Dermis blood vessel endothelial cell (primary cell): ENCODE measurements at regions not wholly inside any gene's neighbourhood (a gene's known extent, or its start where the extent isn't known, plus 50 kb on each side); places are given as distances from the start of the nearest gene placed in this dataset.
A peak's percentile ranks its signal among the peaks of the same experiment; 100 is the strongest.

ENCODE experiments used
- DNase-seq: peaks from one replicate; pipeline ENCODE4 v3.0.0; 2010

GRCh38 chr1:56390934-56391731 is 188.2 kb downstream of the PLPP3 start:
- DNase-seq, result no peak

GRCh38 chr1:56390232-56390867 is 189.0 kb downstream of the PLPP3 start:
- DNase-seq, result peak; percentile 22

- DNase-seq, result no peak
These were observed 189.6 kb downstream of the PLPP3 start for GRCh38 chr1:56389813-56390212.

GRCh38 chr1:56387071-56387740 is 192.2 kb downstream of the PLPP3 start:
- DNase-seq, result no peak

GRCh38 chr1:56385314-56385713 is 194.0 kb downstream of the PLPP3 start:
- DNase-seq, result no peak

- no peak for DNase-seq
These were observed 196.4 kb downstream of the PLPP3 start for GRCh38 chr1:56382929-56383328.

GRCh38 chr1:56380531-56380930 is 198.8 kb downstream of the PLPP3 start:
- DNase-seq, result no peak

GRCh38 chr1:56378341-56379070 is 200.9 kb downstream of the PLPP3 start:
- no peak for DNase-seq

- no peak for DNase-seq
These were observed 201.9 kb downstream of the PLPP3 start for GRCh38 chr1:56377431-56377830.

GRCh38 chr1:56376188-56376984 is 203.0 kb downstream of the PLPP3 start:
- DNase-seq, result peak; percentile 20

- DNase-seq, result no peak
These were observed 204.0 kb downstream of the PLPP3 start for GRCh38 chr1:56375326-56375804.

- DNase-seq, result no peak
These were observed 205.1 kb downstream of the PLPP3 start for GRCh38 chr1:56374026-56374974.

GRCh38 chr1:56370513-56370912 is 208.8 kb downstream of the PLPP3 start:
- no peak for DNase-seq

GRCh38 chr1:56363007-56363770 is 216.2 kb downstream of the PLPP3 start:
- DNase-seq, result no peak

- no peak for DNase-seq
These were observed 219.3 kb downstream of the PLPP3 start for GRCh38 chr1:56360021-56360420.

GRCh38 chr1:56359056-56359455 is 220.3 kb downstream of the PLPP3 start:
- DNase-seq, result no peak

GRCh38 chr1:56357927-56358690 is 221.3 kb downstream of the PLPP3 start:
- DNase-seq, result peak; percentile 49

GRCh38 chr1:56356376-56356990 is 222.9 kb downstream of the PLPP3 start:
- DNase-seq, result no peak

GRCh38 chr1:56355918-56356317 is 223.4 kb downstream of the PLPP3 start:
- DNase-seq, result no peak
